ENCODE measurements at regions not wholly inside any gene's neighbourhood (a gene's known extent, or its start where the extent isn't known, plus 50 kb on each side); places are given as distances from the start of the nearest gene placed in this dataset.

DNA sequence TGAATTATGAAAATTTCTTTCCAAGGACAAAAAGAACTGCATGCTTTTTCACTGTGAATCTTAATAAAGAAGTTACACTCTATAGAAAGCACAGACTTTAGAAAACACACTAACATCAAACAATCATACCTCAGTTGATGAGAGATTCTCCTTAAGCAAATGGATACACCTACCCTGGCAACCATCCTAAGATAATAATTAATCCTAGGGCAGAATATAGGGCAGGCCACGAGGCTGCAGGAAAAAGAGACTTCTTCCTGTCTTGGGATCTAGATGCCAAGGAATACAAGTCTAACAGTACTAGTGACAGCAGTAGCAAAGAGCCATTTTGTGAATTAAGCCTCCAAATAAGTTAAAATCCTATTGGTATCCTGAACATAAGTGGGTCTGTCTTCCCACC, 395.4 kb downstream of the EFNA5 start:
- TF ChIP-seq, protein P1, sequence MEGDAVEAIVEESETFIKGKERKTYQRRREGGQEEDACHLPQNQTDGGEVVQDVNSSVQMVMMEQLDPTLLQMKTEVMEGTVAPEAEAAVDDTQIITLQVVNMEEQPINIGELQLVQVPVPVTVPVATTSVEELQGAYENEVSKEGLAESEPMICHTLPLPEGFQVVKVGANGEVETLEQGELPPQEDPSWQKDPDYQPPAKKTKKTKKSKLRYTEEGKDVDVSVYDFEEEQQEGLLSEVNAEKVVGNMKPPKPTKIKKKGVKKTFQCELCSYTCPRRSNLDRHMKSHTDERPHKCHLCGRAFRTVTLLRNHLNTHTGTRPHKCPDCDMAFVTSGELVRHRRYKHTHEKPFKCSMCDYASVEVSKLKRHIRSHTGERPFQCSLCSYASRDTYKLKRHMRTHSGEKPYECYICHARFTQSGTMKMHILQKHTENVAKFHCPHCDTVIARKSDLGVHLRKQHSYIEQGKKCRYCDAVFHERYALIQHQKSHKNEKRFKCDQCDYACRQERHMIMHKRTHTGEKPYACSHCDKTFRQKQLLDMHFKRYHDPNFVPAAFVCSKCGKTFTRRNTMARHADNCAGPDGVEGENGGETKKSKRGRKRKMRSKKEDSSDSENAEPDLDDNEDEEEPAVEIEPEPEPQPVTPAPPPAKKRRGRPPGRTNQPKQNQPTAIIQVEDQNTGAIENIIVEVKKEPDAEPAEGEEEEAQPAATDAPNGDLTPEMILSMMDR (IDR thresholded peaks at IDR 0.05; ENCODE audit: low read depth, low read length), result no peak
- TF ChIP-seq EZH2phosphoT487 (IDR thresholded peaks at IDR 0.05; ENCODE audit: low read depth), result no peak
